Adrenal gland (tissue), 9 donors: ENCODE measurements at regions not wholly inside any gene's neighbourhood (a gene's known extent, or its start where the extent isn't known, plus 50 kb on each side); places are given as distances from the start of the nearest gene placed in this dataset.

Experiments used
- DNase-seq, 7 donors: peaks; one replicate each; pipeline ENCODE4 v3.0.0-alpha.2; 2019 to 2020
- H3K27ac ChIP-seq, 5 donors: fragments of 200-600 bp; sonication (generic) in 4 of 5; 1 replicate in 3 of 5; 2 replicates in 2 of 5; pipeline versions ENCODE4 v1.5.1 to v1.8.0; 2016 to 2020; ENCODE audit warnings: mild to moderate bottlenecking in 1 of 5
- H3K27me3 ChIP-seq: fragments of 200-600 bp; 2 replicates; pipeline ENCODE4 v1.8.0; 2021
- H3K36me3 ChIP-seq, 2 donors: fragments of 200-600 bp; replicated peaks in 1 of 2; 1 replicate in 1 of 2; 2 replicates in 1 of 2; pipeline versions ENCODE4 v1.5.1 to v1.8.0; 2018 to 2022
- H3K4me1 ChIP-seq, 2 donors: fragments of 200-600 bp; replicated peaks in 1 of 2; 1 replicate in 1 of 2; 2 replicates in 1 of 2; pipeline versions ENCODE4 v1.5.1 to v1.8.0; 2018 to 2021
- H3K4me3 ChIP-seq, 4 donors: fragments of 200-600 bp; sonication (generic) in 3 of 4; one replicate each; pipeline ENCODE4 v1.5.1; 2016 to 2018
- H3K9me3 ChIP-seq, 3 donors: fragments of 200-600 bp; sonication (generic) in 1 of 3; replicated peaks in 1 of 3; 1 replicate in 2 of 3; 2 replicates in 1 of 3; pipeline versions ENCODE4 v1.5.1 to v1.8.0; 2016 to 2021
- POLR2A ChIP-seq, 2 donors: fragments of 450-650 bp; IDR thresholded peaks; one replicate each; pipeline ENCODE4 v1.6.1; 2017; ENCODE audit warnings: antibody characterized with exemption in 2 of 2, mild to moderate bottlenecking in 2 of 2, moderate library complexity in 1 of 2
- WGBS, 4 donors: extraction: QIAGEN DNeasy Blood & Tissue Kit in 2 of 4; methylation state at CpG; one replicate each; pipeline versions ENCODE4 v1.1.5 to v1.1.7; 2013 to 2017; 5-methylcytosine and 5-hydroxymethylcytosine counted together
- intact Hi-C, 2 donors: fragments of 100-400 bp; cut with DNase I; formaldehyde crosslinking; loops; one replicate each; pipeline versions ENCODE4 v1.14.1 to v1.15.0; 2022 to 2023
- TF ChIP-seq, protein P1 (sequence below), 6 experiments: fragments of 450-650 bp in 4 of 6; fragments of 200-600 bp in 2 of 6; sonication (generic) in 1 of 6; IDR thresholded peaks; 1 replicate in 5 of 6; 2 replicates in 1 of 6; pipeline versions ENCODE4 v1.5.1 to v1.8.0; 2016 to 2021; ENCODE audit warnings: antibody characterized with exemption in 6 of 6, mild to moderate bottlenecking in 2 of 6, moderate library complexity in 1 of 6
- donor health status: healthy with polysubstance abuse.
- donor health status: Bipolar disorder and iron deficiency.
- donor health status: DM: yes; HTN: yes; CAD: no.
- donor health status: DM: no; HTN: no; CAD: no.
- donor health status: DM: no; HTN: no; CAD: no.

DNA sequence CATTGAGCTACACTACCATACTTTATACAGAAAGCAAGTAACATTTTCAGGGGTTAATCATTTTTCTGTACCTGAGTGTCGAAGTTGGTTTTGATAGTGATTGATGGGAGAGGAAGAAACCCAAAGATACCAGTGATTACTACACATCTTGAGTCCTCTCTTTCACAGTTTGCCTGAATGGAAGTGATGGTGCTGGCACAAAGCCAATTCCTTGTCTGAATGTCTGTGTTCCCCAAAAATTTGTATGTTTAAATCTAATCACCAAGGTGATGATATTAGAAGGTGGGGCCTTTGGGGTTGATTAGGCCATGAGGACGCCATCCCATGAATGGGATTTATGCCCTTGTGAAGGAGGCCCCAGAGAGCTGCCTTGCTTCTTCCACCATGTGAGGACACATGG, 696.9 kb upstream of the ANKRD30A start:
- Histone ChIP-seq H3K9me3 (no peaks in the 10 kb centered on the region), H3K36me3 (no peaks in the 10 kb centered on the region), H3K27me3 (no peaks in the 10 kb centered on the region), H3K4me1 (no peaks in the 10 kb centered on the region), H3K27ac (no peak overlapping the region), H3K4me3 (no peak overlapping the region)
- intact Hi-C loops: no loop called here
- DNase-seq: no peak
- WGBS, 4 donors: 86 to 91% (median 88%) methylated on average over 1 to 2 of the region's 2 CpGs
- TF ChIP-seq, protein P1, sequence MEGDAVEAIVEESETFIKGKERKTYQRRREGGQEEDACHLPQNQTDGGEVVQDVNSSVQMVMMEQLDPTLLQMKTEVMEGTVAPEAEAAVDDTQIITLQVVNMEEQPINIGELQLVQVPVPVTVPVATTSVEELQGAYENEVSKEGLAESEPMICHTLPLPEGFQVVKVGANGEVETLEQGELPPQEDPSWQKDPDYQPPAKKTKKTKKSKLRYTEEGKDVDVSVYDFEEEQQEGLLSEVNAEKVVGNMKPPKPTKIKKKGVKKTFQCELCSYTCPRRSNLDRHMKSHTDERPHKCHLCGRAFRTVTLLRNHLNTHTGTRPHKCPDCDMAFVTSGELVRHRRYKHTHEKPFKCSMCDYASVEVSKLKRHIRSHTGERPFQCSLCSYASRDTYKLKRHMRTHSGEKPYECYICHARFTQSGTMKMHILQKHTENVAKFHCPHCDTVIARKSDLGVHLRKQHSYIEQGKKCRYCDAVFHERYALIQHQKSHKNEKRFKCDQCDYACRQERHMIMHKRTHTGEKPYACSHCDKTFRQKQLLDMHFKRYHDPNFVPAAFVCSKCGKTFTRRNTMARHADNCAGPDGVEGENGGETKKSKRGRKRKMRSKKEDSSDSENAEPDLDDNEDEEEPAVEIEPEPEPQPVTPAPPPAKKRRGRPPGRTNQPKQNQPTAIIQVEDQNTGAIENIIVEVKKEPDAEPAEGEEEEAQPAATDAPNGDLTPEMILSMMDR (IDR thresholded peaks at IDR 0.05): no peak
- no peak for TF ChIP-seq POLR2A (IDR thresholded peaks at IDR 0.05)

DNA sequence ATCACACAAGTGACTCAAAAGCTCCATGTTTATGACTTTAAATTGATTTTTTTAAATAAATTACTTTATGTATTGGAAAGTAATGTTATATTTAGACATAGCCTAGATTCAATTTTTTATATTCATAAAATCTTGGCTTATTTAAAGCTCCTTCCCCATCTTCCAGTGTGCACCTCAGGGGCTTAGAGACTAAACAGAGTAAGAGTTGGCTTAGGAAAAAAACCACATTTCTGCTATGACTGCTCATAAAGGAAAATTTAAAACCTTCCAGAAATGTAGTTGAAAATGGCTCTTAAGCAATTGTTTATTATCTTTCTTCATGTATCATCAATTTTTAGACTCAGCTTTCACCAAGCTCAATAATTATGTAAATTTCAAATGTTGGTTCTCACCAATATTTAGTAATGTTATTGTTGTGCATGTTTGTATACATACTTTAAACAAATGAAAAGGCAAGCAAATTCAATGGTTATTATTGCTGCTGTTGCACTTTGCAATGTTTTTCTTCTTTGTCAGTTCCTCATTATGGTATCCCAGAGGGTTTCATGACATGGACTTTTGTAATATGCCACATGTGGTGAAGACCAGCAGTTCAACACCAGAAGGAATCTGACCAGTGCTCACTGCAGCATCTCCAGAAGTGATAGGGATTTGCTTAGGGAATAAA, 700.1 kb upstream of the ANKRD30A start:
- H3K4me1 ChIP-seq: no peaks in the 10 kb centered on the region
- TF ChIP-seq POLR2A (IDR thresholded peaks at IDR 0.05): no peak
- TF ChIP-seq, protein P1 (IDR thresholded peaks at IDR 0.05): no peak
- H3K27me3 ChIP-seq: no peaks in the 10 kb centered on the region
- no peaks in the 10 kb centered on the region for H3K9me3 ChIP-seq
- H3K27ac ChIP-seq: no peak overlapping the region
- DNase-seq: no peak
- no peaks in the 10 kb centered on the region for H3K36me3 ChIP-seq
- no peak overlapping the region for H3K4me3 ChIP-seq
- intact Hi-C loops: no loop called here

DNA sequence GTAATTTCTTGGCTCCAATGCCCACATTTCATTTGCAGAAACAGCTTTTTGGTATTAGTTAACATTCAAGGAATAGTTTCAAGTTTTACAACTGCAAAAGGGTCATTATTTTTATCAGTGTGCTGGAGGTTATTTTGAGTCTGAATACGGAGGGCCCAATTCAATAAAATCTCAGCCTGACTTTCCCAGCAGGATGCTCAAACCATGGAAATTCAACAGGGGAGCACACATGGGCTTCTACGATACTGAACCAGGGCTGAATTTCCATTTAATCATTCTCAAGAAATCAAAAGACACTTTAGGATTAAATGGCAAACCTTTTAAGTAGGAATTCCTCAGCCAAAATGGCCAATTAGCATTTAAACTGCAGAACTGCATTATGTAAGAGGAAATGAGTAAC, 700.9 kb upstream of the ANKRD30A start:
- no peaks in the 10 kb centered on the region for H3K4me1 ChIP-seq
- no peaks in the 10 kb centered on the region for H3K27me3 ChIP-seq
- WGBS, 4 donors: 73 to 87% (median 83%) methylated on average over 2 of the region's 2 CpGs
- no peaks in the 10 kb centered on the region for H3K36me3 ChIP-seq
- no peak overlapping the region for H3K4me3 ChIP-seq
- intact Hi-C loops: no loop called here
- TF ChIP-seq, protein P1 (IDR thresholded peaks at IDR 0.05): no peak
- no peak for TF ChIP-seq POLR2A (IDR thresholded peaks at IDR 0.05)
- H3K9me3 ChIP-seq: no peaks in the 10 kb centered on the region
- no peak for DNase-seq
- no peak overlapping the region for H3K27ac ChIP-seq

DNA sequence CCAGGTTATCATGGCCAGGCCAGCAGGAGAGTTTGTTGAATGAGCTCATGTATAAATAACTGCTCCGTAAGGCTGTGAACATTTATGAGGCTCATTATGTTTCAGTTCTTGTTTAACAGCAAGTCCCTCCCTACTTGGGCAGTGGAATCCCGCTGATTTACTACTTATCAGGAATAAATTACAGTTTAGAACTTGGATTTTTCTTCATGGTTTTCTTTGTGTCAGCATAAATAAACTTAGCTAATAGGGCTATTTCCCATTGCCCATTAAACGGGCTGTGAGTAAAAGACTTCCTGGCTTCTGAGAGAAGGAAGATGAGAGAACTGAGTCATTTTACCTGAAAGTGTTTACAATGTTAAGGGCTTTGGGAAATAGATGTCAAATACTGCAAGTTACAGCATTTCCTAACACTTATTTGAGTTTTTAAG, 701.6 kb upstream of the ANKRD30A start:
- no peaks in the 10 kb centered on the region for H3K36me3 ChIP-seq
- no peak overlapping the region for H3K27ac ChIP-seq
- intact Hi-C loops: no loop called here
- no peak for TF ChIP-seq POLR2A (IDR thresholded peaks at IDR 0.05)
- TF ChIP-seq, protein P1 (IDR thresholded peaks at IDR 0.05): no peak
- H3K4me1 ChIP-seq: no peaks in the 10 kb centered on the region
- H3K27me3 ChIP-seq: no peaks in the 10 kb centered on the region
- 71 to 78% (median 74%) methylated on average over 3 of the region's 3 CpGs for WGBS, 4 donors
- no peak overlapping the region for H3K4me3 ChIP-seq
- no peak for DNase-seq
- H3K9me3 ChIP-seq: no peaks in the 10 kb centered on the region
